ENCODE measurements at regions not wholly inside any gene's neighbourhood (a gene's known extent, or its start where the extent isn't known, plus 50 kb on each side); places are given as distances from the start of the nearest gene placed in this dataset.

DNA sequence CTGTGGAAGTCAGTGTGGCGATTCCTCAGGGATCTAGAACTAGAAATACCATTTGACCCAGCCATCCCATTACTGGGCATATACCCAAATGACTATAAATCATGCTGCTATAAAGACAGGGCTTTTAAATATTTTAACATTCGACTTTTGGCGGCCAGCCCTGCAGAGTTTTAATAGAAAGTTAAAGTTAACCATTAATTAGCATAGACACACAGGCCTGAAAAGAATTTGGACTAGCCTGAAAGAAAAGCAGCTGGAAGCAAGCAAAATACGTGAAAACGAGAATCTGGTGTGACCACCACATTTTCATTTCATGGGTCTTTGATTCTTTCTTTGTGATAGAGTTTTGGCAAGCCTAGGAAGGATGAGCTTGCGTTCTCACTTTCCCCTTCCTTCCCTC is 184.0 kb downstream of the SCG2 start:
- CTCF ChIA-PET (ENCODE audit: partially characterized antibody), result no interaction called here

GRCh38 chr2:223418604-223419199 is 183.5 kb downstream of the SCG2 start:
- no peak overlapping the region for H3K4me3 ChIP-seq (ENCODE audit: low read length in 2 of 2)
- H3K27ac ChIP-seq (ENCODE audit: low read depth, low read length), result no peak overlapping the region
- ChIA-PET POLR2A (ENCODE audit: partially characterized antibody) (no interaction called here), CTCF (ENCODE audit: partially characterized antibody) (no interaction called here)
- intact Hi-C loops (cut with micrococcal nuclease), result no loop called here
- no peak for DNase-seq
- no peaks in the 10 kb centered on the region for H3K4me1 ChIP-seq (ENCODE audit: insufficient read depth, low read length)
- Mint-ChIP-seq H3K27me3 (no peaks in the 10 kb centered on the region), H3K27ac (no peak overlapping the region), H3K4me3 (no peak overlapping the region), H3K9me3 (peaks cover 0 to 6% (median under 1%) of the 10 kb centered on the region in 8 donors), H3K4me1 (no peaks in the 10 kb centered on the region), H3K36me3 (no peaks in the 10 kb centered on the region)
- H3K9me3 ChIP-seq (ENCODE audit: control insufficient read depth in 1 of 2, low read length in 2 of 2), result no peaks in the 10 kb centered on the region
- H3K36me3 ChIP-seq (ENCODE audit: insufficient read depth, low read length), result no peaks in the 10 kb centered on the region
- no peaks in the 10 kb centered on the region for H3K27me3 ChIP-seq (ENCODE audit: insufficient read depth, low read length)

More for the DNA sequence above, 184.0 kb downstream of the SCG2 start:
- no peaks in the 10 kb centered on the region for H3K36me3 Mint-ChIP-seq
- Histone ChIP-seq H3K4me3 (ENCODE audit: low read length in 2 of 2) (no peak overlapping the region), H3K27me3 (ENCODE audit: insufficient read depth, low read length) (no peaks in the 10 kb centered on the region), H3K9me3 (ENCODE audit: control insufficient read depth in 1 of 2, low read length in 2 of 2) (no peaks in the 10 kb centered on the region), H3K27ac (ENCODE audit: low read depth, low read length) (no peak overlapping the region), H3K36me3 (ENCODE audit: insufficient read depth, low read length) (no peaks in the 10 kb centered on the region), H3K4me1 (ENCODE audit: insufficient read depth, low read length) (no peaks in the 10 kb centered on the region)
- no peak overlapping the region for H3K27ac Mint-ChIP-seq
- POLR2A ChIA-PET (ENCODE audit: partially characterized antibody), result no interaction called here
- intact Hi-C loops (cut with micrococcal nuclease), result no loop called here
- H3K27me3 Mint-ChIP-seq, result no peaks in the 10 kb centered on the region
- H3K4me1 Mint-ChIP-seq, result no peaks in the 10 kb centered on the region
- no peak for DNase-seq
- no peak overlapping the region for H3K4me3 Mint-ChIP-seq
- H3K9me3 Mint-ChIP-seq, result peaks cover 0 to 12% (median 3%) of the 10 kb centered on the region in 8 donors

- Mint-ChIP-seq H3K27me3 (no peaks in the 10 kb centered on the region), H3K9me3 (peaks cover 0 to 4% (median 1%) of the 10 kb centered on the region in 8 donors), H3K4me1 (no peaks in the 10 kb centered on the region), H3K36me3 (no peaks in the 10 kb centered on the region), H3K4me3 (no peak overlapping the region), H3K27ac (no peak overlapping the region)
- no peaks in the 10 kb centered on the region for H3K9me3 ChIP-seq (ENCODE audit: control insufficient read depth in 1 of 2, low read length in 2 of 2)
- H3K27me3 ChIP-seq (ENCODE audit: insufficient read depth, low read length), result no peaks in the 10 kb centered on the region
- CTCF ChIA-PET (ENCODE audit: partially characterized antibody), result no interaction called here
- no peaks in the 10 kb centered on the region for H3K36me3 ChIP-seq (ENCODE audit: insufficient read depth, low read length)
- intact Hi-C loops (cut with micrococcal nuclease), result no loop called here
- no peak overlapping the region for H3K4me3 ChIP-seq (ENCODE audit: low read length in 2 of 2)
- no peak overlapping the region for H3K27ac ChIP-seq (ENCODE audit: low read depth, low read length)
- no peaks in the 10 kb centered on the region for H3K4me1 ChIP-seq (ENCODE audit: insufficient read depth, low read length)
- POLR2A ChIA-PET (ENCODE audit: partially characterized antibody), result no interaction called here
- no peak for DNase-seq
Measured at GRCh38 chr2:223420048-223420447, 182.1 kb downstream of the SCG2 start.

GRCh38 chr2:223431479-223431878 is 170.7 kb downstream of the SCG2 start:
- H3K4me3 ChIP-seq (ENCODE audit: low read length in 2 of 2), result no peak overlapping the region
- H3K27ac Mint-ChIP-seq, result no peak overlapping the region
- H3K27ac ChIP-seq (ENCODE audit: low read depth, low read length), result no peak overlapping the region
- ChIA-PET POLR2A (ENCODE audit: partially characterized antibody) (no interaction called here), CTCF (ENCODE audit: partially characterized antibody) (no interaction called here)
- no peak for DNase-seq
- intact Hi-C loops (cut with micrococcal nuclease), result no loop called here
- no peak overlapping the region for H3K4me3 Mint-ChIP-seq
- H3K36me3 ChIP-seq (ENCODE audit: insufficient read depth, low read length), result no peaks in the 10 kb centered on the region
- no peaks in the 10 kb centered on the region for H3K9me3 ChIP-seq (ENCODE audit: control insufficient read depth in 1 of 2, low read length in 2 of 2)
- H3K27me3 ChIP-seq (ENCODE audit: insufficient read depth, low read length), result no peaks in the 10 kb centered on the region
- H3K27me3 Mint-ChIP-seq, result no peaks in the 10 kb centered on the region
- no peaks in the 10 kb centered on the region for H3K4me1 ChIP-seq (ENCODE audit: insufficient read depth, low read length)
- no peaks in the 10 kb centered on the region for H3K36me3 Mint-ChIP-seq
- no peaks in the 10 kb centered on the region for H3K4me1 Mint-ChIP-seq
- H3K9me3 Mint-ChIP-seq, result peaks cover 0 to 19% (median 5%) of the 10 kb centered on the region in 8 donors

GRCh38 chr2:223433461-223433860 is 168.7 kb downstream of the SCG2 start:
- ChIA-PET CTCF (ENCODE audit: partially characterized antibody) (no interaction called here), POLR2A (ENCODE audit: partially characterized antibody) (no interaction called here)
- H3K4me3 Mint-ChIP-seq, result no peak overlapping the region
- intact Hi-C loops (cut with micrococcal nuclease), result no loop called here
- no peaks in the 10 kb centered on the region for H3K27me3 Mint-ChIP-seq
- Histone ChIP-seq H3K36me3 (ENCODE audit: insufficient read depth, low read length) (no peaks in the 10 kb centered on the region), H3K27ac (ENCODE audit: low read depth, low read length) (no peak overlapping the region), H3K4me1 (ENCODE audit: insufficient read depth, low read length) (no peaks in the 10 kb centered on the region), H3K9me3 (ENCODE audit: control insufficient read depth in 1 of 2, low read length in 2 of 2) (no peaks in the 10 kb centered on the region), H3K4me3 (ENCODE audit: low read length in 2 of 2) (no peak overlapping the region), H3K27me3 (ENCODE audit: insufficient read depth, low read length) (no peaks in the 10 kb centered on the region)
- no peak overlapping the region for H3K27ac Mint-ChIP-seq
- DNase-seq, result no peak
- H3K9me3 Mint-ChIP-seq, result peaks cover 0 to 11% (median 3%) of the 10 kb centered on the region in 8 donors
- no peaks in the 10 kb centered on the region for H3K4me1 Mint-ChIP-seq
- no peaks in the 10 kb centered on the region for H3K36me3 Mint-ChIP-seq

DNA sequence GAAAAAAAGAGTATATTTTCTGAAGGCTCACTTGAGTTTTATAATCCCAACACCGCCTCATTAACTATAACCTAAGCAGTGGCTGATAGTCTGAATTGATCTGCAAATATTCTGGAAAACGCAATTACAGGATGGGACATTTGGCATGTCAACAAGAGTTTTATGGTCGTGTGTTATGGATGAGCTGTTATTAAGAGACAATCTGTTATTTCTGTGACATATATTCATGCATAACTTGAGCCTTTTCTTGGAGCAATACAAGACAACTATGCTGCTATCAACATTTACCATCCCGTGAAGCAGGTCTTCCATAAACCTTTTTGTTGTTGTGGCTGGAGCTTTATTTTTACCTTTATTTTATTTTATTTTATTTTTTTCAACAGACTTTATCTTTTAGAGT is 164.4 kb downstream of the SCG2 start:
- Histone ChIP-seq H3K4me3 (ENCODE audit: low read length in 2 of 2) (no peak overlapping the region), H3K4me1 (ENCODE audit: insufficient read depth, low read length) (no peaks in the 10 kb centered on the region), H3K9me3 (ENCODE audit: control insufficient read depth in 1 of 2, low read length in 2 of 2) (no peaks in the 10 kb centered on the region), H3K36me3 (ENCODE audit: insufficient read depth, low read length) (no peaks in the 10 kb centered on the region), H3K27ac (ENCODE audit: low read depth, low read length) (no peak overlapping the region), H3K27me3 (ENCODE audit: insufficient read depth, low read length) (no peaks in the 10 kb centered on the region)
- no peak for DNase-seq
- Mint-ChIP-seq H3K27ac (no peak overlapping the region), H3K36me3 (no peaks in the 10 kb centered on the region), H3K27me3 (no peaks in the 10 kb centered on the region), H3K9me3 (peaks cover 0 to 7% (median 3%) of the 10 kb centered on the region in 8 donors), H3K4me1 (no peaks in the 10 kb centered on the region), H3K4me3 (no peak overlapping the region)
- POLR2A ChIA-PET (ENCODE audit: partially characterized antibody), result no interaction called here
- intact Hi-C loops (cut with micrococcal nuclease), result no loop called here
- CTCF ChIA-PET (ENCODE audit: partially characterized antibody), result no interaction called here

DNA sequence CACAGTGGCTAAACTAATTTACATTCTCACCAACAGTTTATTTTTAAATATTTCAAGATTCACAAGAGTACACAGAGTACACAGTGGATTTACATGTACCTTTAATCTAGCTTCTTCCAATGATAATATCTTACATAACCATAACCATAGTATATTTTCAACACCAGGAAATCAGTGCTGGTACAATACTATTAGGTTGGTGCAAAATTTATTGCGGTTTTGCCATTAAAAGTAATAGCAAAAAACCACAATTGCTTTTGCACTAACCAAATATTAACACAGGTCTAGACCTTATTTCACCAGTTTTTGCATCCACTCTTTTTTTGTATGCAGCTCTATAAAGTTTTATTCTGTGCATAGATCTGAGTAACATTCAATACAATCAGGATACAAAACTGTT is 163.0 kb downstream of the SCG2 start:
- Histone ChIP-seq H3K4me3 (ENCODE audit: low read length in 2 of 2) (no peak overlapping the region), H3K4me1 (ENCODE audit: insufficient read depth, low read length) (no peaks in the 10 kb centered on the region), H3K27ac (ENCODE audit: low read depth, low read length) (no peak overlapping the region), H3K27me3 (ENCODE audit: insufficient read depth, low read length) (no peaks in the 10 kb centered on the region), H3K9me3 (ENCODE audit: control insufficient read depth in 1 of 2, low read length in 2 of 2) (no peaks in the 10 kb centered on the region), H3K36me3 (ENCODE audit: insufficient read depth, low read length) (no peaks in the 10 kb centered on the region)
- Mint-ChIP-seq H3K9me3 (peaks cover 0 to 8% (median 3%) of the 10 kb centered on the region in 8 donors), H3K36me3 (no peaks in the 10 kb centered on the region), H3K4me1 (no peaks in the 10 kb centered on the region), H3K4me3 (no peak overlapping the region), H3K27me3 (no peaks in the 10 kb centered on the region), H3K27ac (no peak overlapping the region)
- DNase-seq, result no peak
- intact Hi-C loops (cut with micrococcal nuclease), result no loop called here
- CTCF ChIA-PET (ENCODE audit: partially characterized antibody), result no interaction called here
- POLR2A ChIA-PET (ENCODE audit: partially characterized antibody), result no interaction called here

DNA sequence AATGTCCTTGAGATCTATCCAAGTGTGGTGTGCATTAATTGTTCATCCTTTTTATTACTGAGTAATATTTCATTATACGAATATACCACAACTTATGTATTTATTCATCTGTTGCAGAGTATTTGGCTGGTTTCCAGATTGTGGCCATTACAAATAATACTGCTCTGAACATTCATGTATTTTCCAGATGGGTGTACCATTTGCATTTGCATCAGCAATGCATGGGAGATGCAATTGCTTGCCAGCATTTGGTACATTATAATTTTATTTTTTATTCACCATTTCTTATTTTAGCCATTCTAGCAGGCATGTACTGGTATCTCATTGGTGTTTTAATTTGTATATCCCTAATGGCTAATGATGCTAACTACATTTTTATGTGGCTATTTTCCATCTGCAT is 162.4 kb downstream of the SCG2 start:
- no peak for DNase-seq
- no peaks in the 10 kb centered on the region for H3K4me1 ChIP-seq (ENCODE audit: insufficient read depth, low read length)
- Mint-ChIP-seq H3K27ac (no peak overlapping the region), H3K27me3 (no peaks in the 10 kb centered on the region), H3K4me3 (no peak overlapping the region), H3K4me1 (no peaks in the 10 kb centered on the region), H3K36me3 (no peaks in the 10 kb centered on the region), H3K9me3 (peaks cover 0 to 8% (median 3%) of the 10 kb centered on the region in 8 donors)
- H3K4me3 ChIP-seq (ENCODE audit: low read length in 2 of 2), result no peak overlapping the region
- ChIA-PET CTCF (ENCODE audit: partially characterized antibody) (no interaction called here), POLR2A (ENCODE audit: partially characterized antibody) (no interaction called here)
- intact Hi-C loops (cut with micrococcal nuclease), result no loop called here
- H3K27me3 ChIP-seq (ENCODE audit: insufficient read depth, low read length), result no peaks in the 10 kb centered on the region
- no peak overlapping the region for H3K27ac ChIP-seq (ENCODE audit: low read depth, low read length)
- no peaks in the 10 kb centered on the region for H3K9me3 ChIP-seq (ENCODE audit: control insufficient read depth in 1 of 2, low read length in 2 of 2)
- H3K36me3 ChIP-seq (ENCODE audit: insufficient read depth, low read length), result no peaks in the 10 kb centered on the region
